ENCODE measurements at regions not wholly inside any gene's neighbourhood (a gene's known extent, or its start where the extent isn't known, plus 50 kb on each side); places are given as distances from the start of the nearest gene placed in this dataset.
"Not testable (repeated sequence)": the region's sequence is repeated elsewhere in the genome, so short reads cannot be mapped to it uniquely, and the experiment has no call there.

- peak; percentile 28 for DNase-seq
Observed at GRCh38 chr15:81859737-81860516, 185.9 kb downstream of the MEX3B start.

GRCh38 chr15:81858586-81858985 lies 187.2 kb downstream of the MEX3B start:
- DNase-seq, result no peak

- no peak for DNase-seq
Observed at GRCh38 chr15:81858136-81858535, 187.7 kb downstream of the MEX3B start.

- DNase-seq, result no peak
Observed at GRCh38 chr15:81856634-81857026, 189.2 kb downstream of the MEX3B start.

- no peak for DNase-seq
Observed at GRCh38 chr15:81856001-81856633, 189.7 kb downstream of the MEX3B start.

DNA sequence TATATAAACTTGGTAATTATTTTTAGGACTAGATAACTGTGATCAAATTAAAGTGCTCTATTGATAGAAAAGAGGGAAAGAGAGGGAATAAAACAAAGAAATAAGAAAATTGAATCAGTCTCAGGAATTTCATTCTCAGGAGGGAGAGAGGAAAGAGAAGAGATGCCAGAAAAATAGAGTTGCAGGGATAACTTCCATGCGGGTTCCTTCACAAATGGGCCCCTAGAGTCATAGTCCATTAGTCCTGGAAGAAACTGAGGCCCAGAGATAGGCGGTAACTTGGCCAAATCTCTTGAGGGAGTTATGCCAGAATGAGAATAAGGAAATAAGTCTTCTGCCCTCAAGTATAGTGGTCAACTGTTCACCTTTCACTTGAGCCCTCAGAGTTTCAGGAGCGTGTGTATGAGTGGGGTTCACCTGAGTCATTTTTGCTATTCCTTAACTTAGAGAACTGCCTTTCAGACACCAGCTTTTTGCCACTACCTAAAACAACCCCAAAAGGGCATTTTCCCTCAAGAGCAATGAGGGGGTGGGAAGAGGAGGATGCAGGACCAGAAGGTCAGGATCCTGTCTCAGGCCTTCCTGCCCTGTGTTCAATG lies 192.6 kb downstream of the MEX3B start:
- DNase-seq, result no peak

DNA sequence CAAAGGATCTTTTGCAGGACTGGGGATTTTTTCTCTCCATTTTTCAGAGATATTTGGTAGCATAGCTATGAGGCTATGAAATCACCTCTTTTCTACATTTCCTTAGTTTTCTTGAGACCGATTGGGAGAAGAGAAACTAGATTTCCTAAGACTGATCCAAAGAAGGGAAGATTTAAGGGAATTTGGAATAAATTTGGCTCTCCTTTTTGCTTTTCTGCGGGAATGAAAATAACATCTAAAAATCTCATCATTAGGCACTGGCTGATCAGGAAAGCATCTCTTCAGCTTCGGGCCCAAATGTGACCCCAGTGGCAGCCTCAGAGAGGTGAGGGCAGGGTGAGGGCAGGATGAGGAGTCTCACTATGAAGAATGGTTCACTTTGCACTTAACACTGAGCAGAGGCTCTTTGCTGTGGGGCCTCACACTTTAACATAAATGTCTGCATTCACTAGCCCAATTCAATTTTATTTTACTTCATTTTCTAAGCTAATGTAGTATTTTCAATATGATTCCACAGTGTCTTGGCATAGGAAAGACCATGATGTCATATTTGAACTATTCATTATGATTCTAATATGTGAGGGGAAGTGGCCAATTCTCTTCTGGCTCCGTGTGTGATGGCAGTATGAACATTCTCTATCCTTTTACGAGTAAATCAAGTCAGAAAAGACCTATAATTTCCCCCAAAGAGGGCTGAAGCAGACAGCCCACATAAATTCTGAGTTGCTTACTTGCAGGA lies 193.2 kb downstream of the MEX3B start:
- DNase-seq, result no peak

- DNase-seq, result no peak
Observed at GRCh38 chr15:81851757-81852156, 194.1 kb downstream of the MEX3B start.

DNA sequence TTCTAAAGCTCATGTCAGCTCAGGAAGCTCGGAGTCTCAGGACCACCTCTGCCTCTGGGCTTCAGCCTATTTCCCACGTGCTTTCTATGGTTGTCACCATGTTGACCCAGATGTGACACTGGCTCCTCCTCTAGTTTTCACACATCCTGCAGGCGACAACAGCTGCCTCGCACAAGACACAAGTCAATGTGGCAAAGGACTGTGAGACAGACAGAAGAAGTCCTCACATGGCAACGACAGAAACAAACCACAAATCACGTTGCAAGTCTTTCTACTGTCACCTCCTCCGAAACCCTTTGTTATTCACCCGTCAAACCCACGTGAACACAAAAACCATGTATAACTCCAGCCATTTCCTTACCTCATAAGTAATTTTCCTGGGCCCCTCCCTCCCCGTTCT lies 194.5 kb downstream of the MEX3B start:
- no peak for DNase-seq

- DNase-seq, result no peak
Observed at GRCh38 chr15:81849289-81849688, 196.5 kb downstream of the MEX3B start.

DNA sequence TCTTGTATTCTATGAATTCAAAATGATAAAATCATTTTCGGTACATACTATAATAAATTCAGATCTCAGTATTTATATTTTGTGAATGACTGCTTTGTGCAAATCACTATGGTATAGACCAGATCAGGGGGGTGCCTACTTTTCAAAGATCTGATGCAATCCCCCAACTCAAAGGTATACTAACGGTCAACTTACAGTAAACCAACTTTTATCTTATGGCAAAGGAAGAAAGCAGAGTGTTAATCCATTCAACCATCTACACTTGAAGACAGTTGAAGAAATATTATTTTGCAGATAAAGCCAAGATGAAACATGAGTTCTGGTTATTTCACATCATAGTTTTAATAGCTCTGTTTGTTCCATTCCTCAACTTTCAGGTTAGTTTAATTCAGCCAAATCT lies 197.1 kb downstream of the MEX3B start:
- DNase-seq, result no peak

- DNase-seq, result no peak
Observed at GRCh38 chr15:81843757-81844407, 201.9 kb downstream of the MEX3B start.

DNA sequence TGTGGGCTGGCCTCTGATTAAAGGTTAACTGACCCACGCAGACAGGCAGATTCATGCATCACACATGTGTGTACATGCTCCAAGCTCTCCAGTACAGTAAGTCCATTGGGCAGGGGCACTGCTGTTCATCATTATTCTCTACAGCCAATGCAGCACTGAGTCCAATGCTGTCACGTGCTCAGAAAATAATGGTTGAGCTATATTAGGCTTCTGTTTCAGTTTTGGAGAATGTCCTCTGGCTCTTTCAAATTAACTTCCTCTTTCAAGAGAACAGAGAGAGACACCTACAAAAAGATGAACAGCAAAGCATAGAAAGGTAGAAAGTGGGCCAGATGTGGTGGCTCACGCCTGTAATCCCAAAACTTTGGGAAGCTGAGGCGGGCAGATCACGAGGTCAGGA lies 202.6 kb downstream of the MEX3B start:
- no peak for DNase-seq

GRCh38 chr15:81839387-81839786 lies 206.4 kb downstream of the MEX3B start:
- DNase-seq, result no peak

DNA sequence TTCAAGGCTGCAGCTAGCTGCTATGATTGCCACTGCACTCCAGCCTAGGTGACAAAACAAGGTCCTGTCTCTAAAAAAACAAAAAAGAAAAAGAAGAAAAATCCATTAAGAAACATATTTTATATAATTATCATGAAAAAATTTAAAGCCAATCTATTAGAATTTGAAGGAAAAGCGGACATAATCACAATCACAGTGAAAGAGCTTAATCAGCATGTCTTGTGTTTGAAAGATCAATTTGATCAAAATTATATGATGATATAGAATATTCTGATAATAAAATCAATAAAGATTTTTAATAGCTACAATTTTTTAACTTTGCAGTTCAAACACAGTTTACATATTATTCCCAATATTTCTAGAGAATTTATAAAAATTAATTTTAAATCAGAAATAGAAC lies 210.1 kb downstream of the MEX3B start:
- DNase-seq, result no peak

DNA sequence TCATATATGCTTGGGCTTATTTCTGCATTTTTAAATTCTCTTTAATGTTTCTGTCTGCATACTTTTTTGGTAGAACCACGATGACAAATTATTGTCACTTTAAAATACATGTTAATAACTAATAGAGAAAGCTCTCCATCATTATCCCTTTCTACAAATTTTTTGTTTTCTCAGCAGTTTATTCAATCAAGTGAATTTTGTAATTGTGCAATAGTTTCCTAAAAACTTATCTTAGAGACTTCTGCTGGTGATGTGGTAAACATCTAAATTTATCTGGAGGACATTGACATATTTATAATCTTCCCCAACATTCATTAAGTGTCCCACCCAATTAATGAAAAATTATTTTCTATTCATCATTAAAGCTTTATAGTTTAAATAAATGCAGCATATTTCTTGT lies 215.3 kb downstream of the MEX3B start:
- DNase-seq, result no peak

GRCh38 chr15:81829918-81830317 lies 215.9 kb downstream of the MEX3B start:
- no peak for DNase-seq

DNA sequence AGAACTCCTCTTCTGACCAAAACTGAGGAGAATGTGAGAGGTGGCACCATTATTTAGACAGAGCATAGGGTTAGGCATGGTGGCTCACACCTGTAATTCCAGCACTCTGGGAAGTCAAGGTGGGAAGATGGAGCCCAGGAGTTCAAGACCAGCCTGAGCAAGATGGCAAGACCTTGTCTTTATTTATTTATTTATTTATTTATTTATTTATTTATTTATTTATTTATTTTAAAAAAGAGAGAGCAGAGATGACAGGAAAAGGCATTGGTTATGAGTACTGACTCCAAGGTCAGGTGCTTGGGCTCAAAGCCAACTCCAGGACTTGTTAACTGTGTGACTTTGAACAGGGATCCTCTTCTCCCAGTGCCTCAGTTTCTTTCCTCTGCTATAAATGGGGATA lies 217.7 kb downstream of the MEX3B start:
- DNase-seq, result no peak

DNA sequence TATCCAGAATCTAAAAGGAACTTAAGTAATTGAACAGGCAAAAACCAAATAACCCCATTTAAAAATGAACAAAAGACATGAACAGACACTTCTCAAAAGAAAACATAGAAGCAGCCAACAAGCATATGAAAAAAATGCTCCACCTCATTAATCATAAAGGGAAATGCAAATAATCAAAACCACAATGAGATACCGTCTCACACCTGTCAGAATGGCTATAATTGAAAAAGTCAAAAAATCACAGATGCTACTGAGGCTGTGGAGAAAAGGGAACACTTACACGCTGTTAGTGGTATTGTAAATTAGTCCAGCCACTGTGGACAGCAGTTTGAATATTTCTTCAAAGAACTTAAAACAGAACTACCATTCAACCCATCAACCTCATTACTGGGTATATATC lies 220.7 kb downstream of the MEX3B start:
- DNase-seq, result no peak

- DNase-seq, result not testable (repeated sequence)
Observed at GRCh38 chr15:81822587-81822986, 223.2 kb downstream of the MEX3B start.

DNA sequence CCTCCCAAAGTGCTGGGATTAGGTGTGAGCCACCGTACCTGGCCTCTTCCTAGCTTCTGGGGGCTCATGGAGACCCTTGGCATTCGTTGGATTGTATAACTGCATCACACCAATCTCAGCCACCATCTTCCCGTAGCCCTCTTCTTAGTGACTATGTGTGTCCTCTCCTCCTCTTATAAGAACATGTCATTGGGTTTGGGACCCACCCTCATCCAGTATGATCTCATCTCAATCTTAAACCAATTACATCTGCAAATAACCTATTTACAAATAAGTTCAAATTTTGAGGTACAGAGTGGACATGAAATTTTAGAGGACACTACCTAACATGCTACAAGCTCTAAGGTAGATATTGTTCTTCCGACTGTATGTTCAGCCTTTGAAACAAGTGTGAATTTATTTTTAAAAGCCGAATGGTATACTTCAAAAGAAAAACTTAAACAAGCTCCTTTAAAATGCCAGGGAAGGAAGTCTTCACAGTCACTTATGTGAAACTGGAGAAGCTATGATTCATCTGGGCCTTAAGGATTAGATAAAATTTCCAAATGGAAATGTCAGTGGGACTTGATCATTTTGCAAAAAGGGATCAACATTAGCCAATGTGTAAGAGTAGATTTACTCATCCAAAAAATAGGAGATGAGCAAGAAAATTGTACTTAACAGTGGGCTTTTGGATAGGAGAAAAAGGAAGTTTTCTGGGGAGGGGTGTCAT lies 225.7 kb downstream of the MEX3B start:
- DNase-seq, result no peak

- no peak for DNase-seq
Observed at GRCh38 chr15:81814882-81815455, 230.8 kb downstream of the MEX3B start.

Measured in NCI-H2107 (cell line).